ENCODE measurements at regions not wholly inside any gene's neighbourhood (a gene's known extent, or its start where the extent isn't known, plus 50 kb on each side); places are given as distances from the start of the nearest gene placed in this dataset.
"Not testable (repeated sequence)": the region's sequence is repeated elsewhere in the genome, so short reads cannot be mapped to it uniquely, and the experiment has no call there.

DNA sequence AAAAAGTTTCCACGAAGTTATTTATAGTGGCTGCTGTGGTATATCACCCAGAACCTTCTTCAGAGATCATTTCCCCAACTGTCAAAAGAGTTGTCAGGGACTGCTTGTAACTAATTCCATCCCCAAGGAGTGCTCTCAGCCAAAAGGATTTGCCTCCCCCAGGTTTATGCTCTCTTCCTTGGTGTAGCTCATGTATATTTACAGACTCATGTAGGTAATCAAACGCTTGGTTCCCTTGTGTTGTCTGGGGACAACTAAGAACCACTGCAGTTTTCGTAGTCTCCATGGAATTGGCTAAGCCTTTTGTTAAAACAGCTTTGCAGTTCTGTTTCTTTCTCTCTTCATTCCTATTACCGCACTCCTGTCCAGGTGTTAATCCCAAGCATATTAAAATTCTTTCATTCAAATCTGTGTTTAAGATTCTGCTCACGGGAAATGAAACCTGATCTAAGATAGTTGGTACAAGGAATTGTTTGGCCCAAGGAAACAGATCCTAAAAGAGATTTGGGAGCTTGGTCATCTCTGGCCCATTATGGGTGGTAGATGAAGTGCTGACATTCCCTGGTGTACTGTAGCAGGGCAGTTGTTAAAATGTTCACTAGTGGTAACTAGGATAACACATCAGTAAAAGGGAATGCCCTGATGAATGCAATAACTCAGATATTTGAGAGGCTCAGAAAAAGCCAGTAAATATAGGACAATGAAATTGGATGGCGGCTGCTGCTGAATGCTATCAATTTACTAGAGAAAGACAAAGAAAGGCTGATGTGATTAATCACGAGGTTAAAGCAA, 361.3 kb upstream of the GBE1 start:
- no peak for ATAC-seq
- H3K27me3 ChIP-seq (ENCODE audit: low read depth) = no peaks in the 10 kb centered on the region
- intact Hi-C loops (cut with DNase I) = no loop called here
- no peak overlapping the region for H3K27ac ChIP-seq
- DNase-seq = no peak
- no peak overlapping the region for H3K4me3 ChIP-seq
- H3K36me3 ChIP-seq = no peaks in the 10 kb centered on the region
- TF ChIP-seq, protein P1, sequence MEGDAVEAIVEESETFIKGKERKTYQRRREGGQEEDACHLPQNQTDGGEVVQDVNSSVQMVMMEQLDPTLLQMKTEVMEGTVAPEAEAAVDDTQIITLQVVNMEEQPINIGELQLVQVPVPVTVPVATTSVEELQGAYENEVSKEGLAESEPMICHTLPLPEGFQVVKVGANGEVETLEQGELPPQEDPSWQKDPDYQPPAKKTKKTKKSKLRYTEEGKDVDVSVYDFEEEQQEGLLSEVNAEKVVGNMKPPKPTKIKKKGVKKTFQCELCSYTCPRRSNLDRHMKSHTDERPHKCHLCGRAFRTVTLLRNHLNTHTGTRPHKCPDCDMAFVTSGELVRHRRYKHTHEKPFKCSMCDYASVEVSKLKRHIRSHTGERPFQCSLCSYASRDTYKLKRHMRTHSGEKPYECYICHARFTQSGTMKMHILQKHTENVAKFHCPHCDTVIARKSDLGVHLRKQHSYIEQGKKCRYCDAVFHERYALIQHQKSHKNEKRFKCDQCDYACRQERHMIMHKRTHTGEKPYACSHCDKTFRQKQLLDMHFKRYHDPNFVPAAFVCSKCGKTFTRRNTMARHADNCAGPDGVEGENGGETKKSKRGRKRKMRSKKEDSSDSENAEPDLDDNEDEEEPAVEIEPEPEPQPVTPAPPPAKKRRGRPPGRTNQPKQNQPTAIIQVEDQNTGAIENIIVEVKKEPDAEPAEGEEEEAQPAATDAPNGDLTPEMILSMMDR (IDR thresholded peaks at IDR 0.05) = no peak
- no peaks in the 10 kb centered on the region for H3K4me1 ChIP-seq
- no peaks in the 10 kb centered on the region for H3K9me3 ChIP-seq

DNA sequence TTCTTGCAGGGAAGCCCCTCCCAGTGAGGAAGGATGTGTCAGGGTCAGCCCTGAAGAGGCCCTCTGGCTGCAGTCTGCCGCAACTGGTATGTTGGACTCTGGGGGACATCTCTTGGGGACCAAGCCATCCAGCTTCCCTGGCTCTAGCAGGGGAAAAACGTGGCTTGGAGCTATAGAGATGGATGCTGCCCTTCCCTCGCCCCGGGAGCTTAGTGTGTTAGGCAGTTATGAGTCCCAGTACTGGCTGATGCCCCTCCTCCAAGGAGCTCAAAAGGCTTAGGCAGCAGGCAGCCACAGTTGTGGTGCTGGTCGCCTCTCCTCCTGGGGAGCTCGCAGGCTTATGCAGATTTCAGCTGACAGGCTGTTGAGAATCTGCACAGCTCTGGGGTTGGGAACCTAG, 353.1 kb upstream of the GBE1 start:
- no peak for ATAC-seq

DNA sequence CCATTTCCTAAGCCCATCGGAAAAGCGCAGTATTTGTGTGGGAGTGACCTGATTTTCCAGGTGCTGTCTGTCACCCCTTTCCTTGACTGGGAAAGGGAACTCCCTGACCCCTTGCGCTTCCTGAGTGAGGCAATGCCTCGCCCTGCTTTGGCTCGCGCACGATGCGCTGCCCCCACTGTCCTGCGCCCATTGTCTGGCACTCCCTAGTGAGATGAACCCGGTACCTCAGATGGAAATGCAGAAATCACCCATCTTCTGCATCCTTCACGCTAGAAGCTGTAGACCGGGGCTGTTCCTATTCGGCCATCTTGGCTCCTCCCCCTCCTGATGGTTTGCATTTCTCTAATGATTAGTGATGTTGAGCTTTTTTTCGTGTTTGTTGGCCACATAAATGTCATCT, 349.3 kb upstream of the GBE1 start:
- H3K4me3 ChIP-seq; H3K9me3 ChIP-seq; intact Hi-C loops (cut with DNase I); H3K4me1 ChIP-seq; H3K36me3 ChIP-seq; ATAC-seq; DNase-seq; H3K27me3 ChIP-seq (ENCODE audit: low read depth); H3K27ac ChIP-seq: not testable (repeated sequence)

More for the DNA sequence above, 353.1 kb upstream of the GBE1 start:
- TF ChIP-seq, protein P1 (IDR thresholded peaks at IDR 0.05) = no peak
- DNase-seq = no peak
- Histone ChIP-seq H3K9me3 (peaks cover 8% of the 10 kb centered on the region), H3K27ac (no peak overlapping the region), H3K36me3 (no peaks in the 10 kb centered on the region), H3K4me1 (no peaks in the 10 kb centered on the region), H3K4me3 (no peak overlapping the region), H3K27me3 (ENCODE audit: low read depth) (no peaks in the 10 kb centered on the region)
- intact Hi-C loops (cut with DNase I) = no loop called here

DNA sequence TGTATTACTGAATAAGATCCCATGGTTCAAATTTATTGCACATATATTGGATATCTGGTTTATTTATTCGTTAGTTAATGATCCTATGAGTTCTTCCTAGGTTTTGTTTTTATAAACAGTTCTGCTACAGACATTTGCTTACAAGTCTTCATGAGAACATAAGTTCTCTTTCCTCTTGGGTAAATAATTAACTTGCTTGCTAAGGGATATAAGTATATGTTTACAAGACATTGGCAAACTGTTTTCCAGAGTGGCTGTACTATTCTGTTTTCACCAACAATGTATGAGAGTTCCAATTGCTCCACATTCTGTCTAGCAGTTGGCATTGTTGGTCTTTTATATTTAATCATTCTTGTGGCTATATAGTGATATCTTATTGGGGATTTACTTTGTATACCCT, 341.8 kb upstream of the GBE1 start:
- no peak overlapping the region for H3K27ac ChIP-seq
- intact Hi-C loops (cut with DNase I) = no loop called here
- H3K4me3 ChIP-seq = no peak overlapping the region
- no peaks in the 10 kb centered on the region for H3K9me3 ChIP-seq
- H3K36me3 ChIP-seq = no peaks in the 10 kb centered on the region
- no peaks in the 10 kb centered on the region for H3K27me3 ChIP-seq (ENCODE audit: low read depth)
- ATAC-seq (no peak), DNase-seq (no peak)
- TF ChIP-seq, protein P1 (IDR thresholded peaks at IDR 0.05) = no peak
- no peaks in the 10 kb centered on the region for H3K4me1 ChIP-seq

DNA sequence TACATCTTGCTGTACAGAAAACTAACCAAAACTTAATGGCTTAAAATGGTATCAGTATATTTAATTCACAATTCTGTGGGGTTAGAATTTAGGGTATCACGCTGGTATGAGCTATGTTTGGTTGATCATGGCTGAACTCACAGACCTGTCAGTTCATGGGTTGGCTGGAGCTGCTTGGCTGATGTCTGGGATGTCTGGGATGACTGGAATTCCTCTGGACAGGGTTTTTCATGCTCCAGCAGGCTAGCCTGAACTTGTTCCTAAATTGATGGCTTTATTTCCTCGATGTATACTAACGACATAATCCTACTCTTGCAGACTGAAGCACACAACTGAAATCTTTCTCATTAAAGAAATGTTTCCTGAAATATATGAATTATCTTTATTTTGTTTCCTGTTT, 338.9 kb upstream of the GBE1 start:
- no peaks in the 10 kb centered on the region for H3K36me3 ChIP-seq
- no peaks in the 10 kb centered on the region for H3K9me3 ChIP-seq
- ATAC-seq (no peak), DNase-seq (no peak)
- no peaks in the 10 kb centered on the region for H3K27me3 ChIP-seq (ENCODE audit: low read depth)
- TF ChIP-seq, protein P1 (IDR thresholded peaks at IDR 0.05) = no peak
- H3K4me3 ChIP-seq = no peak overlapping the region
- H3K27ac ChIP-seq = no peak overlapping the region
- H3K4me1 ChIP-seq = no peaks in the 10 kb centered on the region
- intact Hi-C loops (cut with DNase I) = no loop called here

DNA sequence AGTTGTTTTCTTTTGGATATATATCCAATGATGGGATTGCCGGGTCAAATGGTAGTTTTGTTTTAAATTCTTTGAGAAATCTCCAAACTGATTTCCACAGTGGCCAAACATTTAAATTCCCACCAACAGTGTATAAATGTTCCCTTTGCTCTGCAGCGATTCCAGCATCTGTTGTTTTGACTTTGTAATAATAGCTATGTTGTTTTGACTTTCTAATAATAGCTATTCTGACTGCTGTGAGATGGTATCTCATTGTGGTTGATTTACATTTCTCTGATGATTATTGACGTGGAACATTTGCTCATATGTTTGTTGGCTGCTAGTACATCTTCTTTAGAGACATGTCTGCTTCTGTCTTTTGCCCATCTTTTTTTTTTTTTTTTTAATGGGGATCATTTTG, 332.2 kb upstream of the GBE1 start:
- ATAC-seq (no peak), DNase-seq (no peak)
- no peak overlapping the region for H3K27ac ChIP-seq
- intact Hi-C loops (cut with DNase I) = no loop called here
- no peaks in the 10 kb centered on the region for H3K27me3 ChIP-seq (ENCODE audit: low read depth)
- no peaks in the 10 kb centered on the region for H3K4me1 ChIP-seq
- peaks cover 6% of the 10 kb centered on the region for H3K9me3 ChIP-seq
- no peaks in the 10 kb centered on the region for H3K36me3 ChIP-seq
- H3K4me3 ChIP-seq = no peak overlapping the region
- TF ChIP-seq, protein P1 (IDR thresholded peaks at IDR 0.05) = no peak
